NCI-H2081 (cell line): ENCODE measurements at regions not wholly inside any gene's neighbourhood (a gene's known extent, or its start where the extent isn't known, plus 50 kb on each side); places are given as distances from the start of the nearest gene placed in this dataset.
"Not testable (repeated sequence)": the region's sequence is repeated elsewhere in the genome, so short reads cannot be mapped to it uniquely, and the experiment has no call there.

ENCODE experiments used
- DNase-seq, 2 experiments: peaks; one replicate each; lab custom pipeline; 2025; lab: John Stamatoyannopoulos, UW

DNA sequence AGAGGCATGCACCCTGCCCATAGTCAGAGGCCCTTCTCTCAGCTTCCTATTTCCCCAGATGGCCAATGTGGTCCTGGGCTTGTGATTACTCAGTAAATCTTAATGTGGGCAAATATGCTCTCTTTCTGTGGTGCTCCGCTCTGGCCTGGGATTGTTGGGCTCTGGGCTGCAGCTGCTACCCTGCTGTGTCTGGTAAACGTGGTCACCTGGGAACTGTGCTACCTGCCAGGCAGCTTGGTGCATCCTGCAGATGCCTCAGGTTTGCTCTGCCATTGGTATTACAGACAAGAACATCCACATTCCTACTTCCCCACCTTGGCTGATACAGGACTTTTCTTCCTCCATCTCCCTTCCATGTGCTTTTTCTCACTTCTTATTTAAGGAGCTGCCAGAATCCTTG is 611.5 kb upstream of the IMPG1 start:
- peak in 1 of 2 experiments; percentile 26 for DNase-seq

DNA sequence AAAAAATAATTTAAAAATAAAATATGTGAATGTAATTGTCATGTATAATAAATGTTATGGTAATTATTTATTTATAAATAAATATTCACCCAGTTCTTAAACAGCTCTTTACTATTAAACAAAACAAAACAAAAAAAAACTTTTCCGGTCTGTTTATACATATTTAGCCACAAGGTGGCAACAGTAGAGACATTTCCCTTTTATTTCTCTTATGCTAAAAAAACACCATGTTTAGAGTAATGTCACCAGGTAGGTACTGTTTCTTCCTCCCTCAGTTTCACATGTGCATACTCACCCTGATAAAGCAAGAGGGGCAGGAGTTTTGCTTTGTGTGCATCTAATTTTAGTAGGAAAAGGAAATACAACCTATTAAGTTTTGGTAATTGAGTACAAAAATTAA is 610.4 kb upstream of the IMPG1 start:
- DNase-seq: no peak

DNA sequence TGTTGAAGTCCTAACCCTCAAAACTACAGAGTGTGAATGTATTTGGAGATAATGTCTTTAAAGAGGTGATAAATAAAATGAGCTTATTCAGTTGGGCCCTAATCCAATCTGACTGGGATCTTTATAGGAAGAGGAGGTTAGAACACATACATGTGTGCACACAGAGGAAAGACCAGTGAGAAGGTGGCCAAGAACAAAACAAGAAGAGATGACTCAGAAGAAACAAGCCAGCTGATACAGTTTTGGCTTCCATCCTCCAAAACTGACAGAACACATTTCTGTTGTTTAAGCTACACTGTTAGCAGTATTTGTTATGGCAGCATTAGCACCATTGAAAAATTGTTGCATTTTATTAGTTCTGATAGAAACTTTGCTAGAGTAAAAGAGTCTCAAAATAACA is 609.3 kb upstream of the IMPG1 start:
- no peak for DNase-seq

GRCh38 chr6:76677017-76677416 is 604.6 kb upstream of the IMPG1 start:
- no peak for DNase-seq

- no peak for DNase-seq
These were observed 599.3 kb upstream of the IMPG1 start for GRCh38 chr6:76671751-76672150.

GRCh38 chr6:76644231-76644630 is 571.8 kb upstream of the IMPG1 start:
- DNase-seq: no peak

DNA sequence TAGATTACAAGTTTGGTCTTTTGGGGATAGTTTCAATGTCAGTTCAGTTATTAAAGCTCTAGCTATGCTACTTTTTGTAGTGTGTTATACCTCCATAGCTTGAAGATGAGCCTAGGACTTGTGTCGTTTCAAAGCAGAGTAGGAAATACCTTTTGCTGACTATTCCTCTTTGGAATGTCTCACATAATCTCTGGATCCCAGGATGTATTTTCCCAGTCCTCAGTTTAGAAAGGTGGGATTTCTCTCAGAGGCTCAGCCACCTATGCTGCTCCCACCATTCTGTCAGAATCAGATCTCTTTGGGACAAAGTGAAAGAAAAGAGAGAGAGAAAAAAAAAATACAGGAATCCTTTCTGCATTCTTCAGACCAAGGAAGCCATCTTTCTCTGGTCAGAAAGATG is 567.5 kb upstream of the IMPG1 start:
- no peak for DNase-seq

- no peak for DNase-seq
These were observed 562.2 kb upstream of the IMPG1 start for GRCh38 chr6:76634695-76635094.

GRCh38 chr6:76633259-76633658 is 560.8 kb upstream of the IMPG1 start:
- peak in 1 of 2 experiments; percentile 3 for DNase-seq

- DNase-seq: no peak
These were observed 559.2 kb upstream of the IMPG1 start for GRCh38 chr6:76631622-76632021.

- DNase-seq: no peak
These were observed 542.9 kb upstream of the IMPG1 start for GRCh38 chr6:76615395-76615794.

DNA sequence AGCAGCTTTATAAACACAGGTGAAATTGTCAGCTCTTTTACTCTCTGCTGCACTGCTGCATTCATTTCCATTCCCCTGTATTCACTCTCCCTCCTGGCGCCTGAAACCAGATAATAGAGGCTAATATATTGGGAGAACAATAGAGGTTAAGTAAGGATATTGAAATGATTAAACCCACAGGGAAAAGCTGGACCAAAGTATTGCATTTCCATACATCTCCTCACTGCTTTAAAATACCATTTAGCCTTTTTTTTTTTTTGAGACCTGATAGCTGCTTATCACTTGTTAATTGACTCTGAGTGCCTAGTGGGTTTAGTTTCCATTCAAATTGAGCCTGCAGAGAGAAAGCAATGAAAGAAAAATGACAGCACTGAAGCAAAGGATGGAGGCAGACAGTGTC is 540.5 kb upstream of the IMPG1 start:
- DNase-seq: peak; percentile 0 to 32

DNA sequence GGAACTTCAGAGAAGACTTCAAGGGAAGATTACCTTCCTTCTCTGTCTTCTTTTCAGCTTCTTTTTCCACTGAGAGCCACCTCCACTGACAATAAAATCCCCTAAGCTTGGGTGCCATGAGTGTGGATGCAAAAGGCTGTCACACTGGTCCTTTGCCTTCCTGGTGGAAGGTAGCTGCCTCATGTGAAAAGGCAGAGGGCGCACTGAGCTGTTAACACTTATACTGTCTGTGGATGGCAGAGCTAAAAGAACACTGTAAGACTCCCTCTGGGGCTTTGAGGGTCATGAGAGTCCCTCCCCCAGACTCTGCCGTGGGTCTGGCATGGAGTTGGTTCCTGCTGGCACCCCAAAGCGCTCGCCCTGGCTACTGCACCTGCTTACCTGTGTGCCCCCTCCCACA is 536.7 kb upstream of the IMPG1 start:
- DNase-seq: no peak

- no peak for DNase-seq
These were observed 521.6 kb upstream of the IMPG1 start for GRCh38 chr6:76594109-76594508.

GRCh38 chr6:76593668-76594067 is 521.2 kb upstream of the IMPG1 start:
- DNase-seq: no peak

GRCh38 chr6:76592566-76592965 is 520.1 kb upstream of the IMPG1 start:
- DNase-seq: no peak

GRCh38 chr6:76587271-76587670 is 514.8 kb upstream of the IMPG1 start:
- DNase-seq: no peak

DNA sequence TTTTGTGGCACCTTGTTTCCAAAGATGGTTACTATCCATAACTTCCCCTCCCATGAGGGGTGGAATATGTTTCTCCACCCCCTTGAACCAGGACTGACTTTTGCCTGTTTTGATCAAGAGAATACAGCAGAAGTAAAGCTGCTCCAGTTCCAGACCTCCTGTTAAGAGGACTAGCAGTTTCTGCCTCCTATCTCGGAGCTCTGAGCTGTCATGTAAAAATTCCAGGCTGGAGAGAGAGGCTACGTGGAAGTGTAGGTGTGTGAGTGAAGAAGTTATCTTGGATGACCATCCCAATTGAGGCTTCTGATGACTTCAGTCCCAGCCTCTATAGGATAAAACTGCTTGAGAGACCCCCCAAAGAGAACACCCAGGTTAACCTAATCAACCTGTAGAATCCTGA is 511.7 kb upstream of the IMPG1 start:
- no peak for DNase-seq

GRCh38 chr6:76578746-76579145 is 506.3 kb upstream of the IMPG1 start:
- DNase-seq: no peak

- no peak for DNase-seq
These were observed 502.3 kb upstream of the IMPG1 start for GRCh38 chr6:76574746-76575145.

GRCh38 chr6:76565932-76566331 is 493.5 kb upstream of the IMPG1 start:
- DNase-seq: no peak

- not testable (repeated sequence) for DNase-seq
These were observed 489.9 kb upstream of the IMPG1 start for GRCh38 chr6:76562371-76562770.

DNA sequence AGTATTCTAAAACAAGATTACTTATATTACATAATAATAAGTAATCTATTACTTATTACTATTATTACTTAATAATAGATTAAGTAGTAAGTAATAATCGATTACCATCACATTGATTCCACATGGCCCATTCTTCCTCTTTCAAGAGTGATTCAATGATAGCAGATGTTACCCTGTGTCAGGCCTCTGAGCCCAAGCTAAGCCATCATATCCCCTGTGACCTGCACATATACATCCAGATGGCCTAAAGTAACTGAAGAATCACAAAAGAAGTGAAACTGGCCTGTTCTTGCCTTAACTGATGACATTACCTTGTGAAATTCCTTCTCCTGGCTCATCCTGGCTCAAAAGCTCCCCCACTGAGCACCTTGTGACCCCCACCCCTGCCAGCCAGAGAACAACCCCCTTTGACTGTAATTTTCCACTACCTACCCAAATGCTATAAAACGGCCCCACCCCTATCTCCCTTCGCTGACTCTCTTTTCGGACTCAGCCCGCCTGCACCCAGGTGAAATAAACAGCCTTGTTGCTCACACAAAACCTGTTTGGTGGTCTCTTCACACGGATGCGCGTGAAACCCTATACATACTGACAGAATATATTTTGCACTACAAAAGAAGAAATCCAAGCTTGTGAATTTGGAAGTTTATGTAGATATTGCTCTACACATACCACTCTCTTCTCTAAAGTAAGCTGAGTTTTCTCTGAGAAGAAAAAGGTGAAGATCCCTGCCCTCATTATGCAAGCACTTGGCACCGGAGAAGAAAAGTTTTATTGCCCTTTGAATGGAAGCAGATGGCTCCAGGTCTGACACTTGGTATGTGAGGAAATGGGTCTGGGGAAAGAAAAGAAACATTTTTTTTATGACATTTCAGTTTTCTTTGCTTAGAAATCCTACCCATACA is 488.6 kb upstream of the IMPG1 start:
- DNase-seq: not testable (repeated sequence)

- no peak for DNase-seq
These were observed 480.8 kb upstream of the IMPG1 start for GRCh38 chr6:76553256-76553655.
